ENCODE measurements at regions not wholly inside any gene's neighbourhood (a gene's known extent, or its start where the extent isn't known, plus 50 kb on each side); places are given as distances from the start of the nearest gene placed in this dataset.
"Not testable (repeated sequence)": the region's sequence is repeated elsewhere in the genome, so short reads cannot be mapped to it uniquely, and the experiment has no call there.

- DNase-seq (ENCODE audit: low spot score): not testable (repeated sequence)
Measured at GRCh38 chr20:26373066-26373465, 676.4 kb upstream of the ZNF337 start.

- no peak for DNase-seq (ENCODE audit: low spot score)
Measured at GRCh38 chr20:26354511-26354910, 657.9 kb upstream of the ZNF337 start.

- DNase-seq (ENCODE audit: low spot score): no peak
Measured at GRCh38 chr20:26347396-26347795, 650.7 kb upstream of the ZNF337 start.

GRCh38 chr20:26340460-26341065 lies 643.9 kb upstream of the ZNF337 start:
- DNase-seq (ENCODE audit: low spot score): not testable (repeated sequence)

GRCh38 chr20:26324177-26324576 lies 627.5 kb upstream of the ZNF337 start:
- no peak for DNase-seq (ENCODE audit: low spot score)

GRCh38 chr20:26315054-26315453 lies 618.4 kb upstream of the ZNF337 start:
- DNase-seq (ENCODE audit: low spot score): no peak

GRCh38 chr20:26309720-26310119 lies 613.1 kb upstream of the ZNF337 start:
- DNase-seq (ENCODE audit: low spot score): not testable (repeated sequence)

- no peak for DNase-seq (ENCODE audit: low spot score)
Measured at GRCh38 chr20:26308961-26309360, 612.3 kb upstream of the ZNF337 start.

- no peak for DNase-seq (ENCODE audit: low spot score)
Measured at GRCh38 chr20:26295006-26295405, 598.4 kb upstream of the ZNF337 start.

- DNase-seq (ENCODE audit: low spot score): not testable (repeated sequence)
Measured at GRCh38 chr20:26288379-26289061, 591.9 kb upstream of the ZNF337 start.

GRCh38 chr20:26279238-26279637 lies 582.6 kb upstream of the ZNF337 start:
- DNase-seq (ENCODE audit: low spot score): no peak

- DNase-seq (ENCODE audit: low spot score): no peak
Measured at GRCh38 chr20:26277339-26277738, 580.7 kb upstream of the ZNF337 start.

GRCh38 chr20:26276554-26277210 lies 580.0 kb upstream of the ZNF337 start:
- DNase-seq (ENCODE audit: low spot score): no peak

GRCh38 chr20:26268762-26269161 lies 572.1 kb upstream of the ZNF337 start:
- DNase-seq (ENCODE audit: low spot score): not testable (repeated sequence)

- not testable (repeated sequence) for DNase-seq (ENCODE audit: low spot score)
Measured at GRCh38 chr20:26260925-26261324, 564.3 kb upstream of the ZNF337 start.

GRCh38 chr20:26252311-26252975 lies 555.8 kb upstream of the ZNF337 start:
- DNase-seq (ENCODE audit: low spot score): not testable (repeated sequence)

GRCh38 chr20:26251376-26251775 lies 554.7 kb upstream of the ZNF337 start:
- DNase-seq (ENCODE audit: low spot score): not testable (repeated sequence)

- not testable (repeated sequence) for DNase-seq (ENCODE audit: low spot score)
Measured at GRCh38 chr20:26250249-26251114, 553.8 kb upstream of the ZNF337 start.

GRCh38 chr20:26243731-26244130 lies 547.1 kb upstream of the ZNF337 start:
- DNase-seq (ENCODE audit: low spot score): no peak

- DNase-seq (ENCODE audit: low spot score): not testable (repeated sequence)
Measured at GRCh38 chr20:26220609-26221008, 524.0 kb upstream of the ZNF337 start.

- not testable (repeated sequence) for DNase-seq (ENCODE audit: low spot score)
Measured at GRCh38 chr20:26219546-26219945, 522.9 kb upstream of the ZNF337 start.

- DNase-seq (ENCODE audit: low spot score): no peak
Measured at GRCh38 chr20:26218301-26218700, 521.6 kb upstream of the ZNF337 start.
